Activated T-helper 2 cell treated with anti-CD3 and anti-CD28 coated beads, Interferon-gamma antibody, Interleukin-2, Interleukin-4, amounts not matched to agents 10 μg/mL and 5 μg/mL and 100 μg/mL, durations not matched to agents 14 hours and 24 hours and 36 hours (primary cell): ENCODE measurements at regions not wholly inside any gene's neighbourhood (a gene's known extent, or its start where the extent isn't known, plus 50 kb on each side); places are given as distances from the start of the nearest gene placed in this dataset.

Experiments
- DNase-seq: peaks from one replicate; pipeline ENCODE4 v3.0.0; 2021; ENCODE audit warnings: low spot score
- H3K27ac Mint-ChIP-seq: one replicate; pipeline ENCODE4 v1.8.0; 2021; ENCODE audit warnings: mixed read lengths
- H3K27me3 Mint-ChIP-seq: one replicate; pipeline ENCODE4 v1.8.0; 2021; ENCODE audit warnings: low read depth, mixed read lengths
- H3K36me3 Mint-ChIP-seq: one replicate; pipeline ENCODE4 v1.8.0; 2021; ENCODE audit warnings: low read depth, mixed read lengths
- H3K4me1 Mint-ChIP-seq: one replicate; pipeline ENCODE4 v1.8.0; 2021; ENCODE audit warnings: low read depth, mixed read lengths
- H3K4me3 Mint-ChIP-seq: one replicate; pipeline ENCODE4 v1.8.0; 2021; ENCODE audit warnings: low read depth, mild to moderate bottlenecking, moderate library complexity, mixed read lengths
- H3K9me3 Mint-ChIP-seq: one replicate; pipeline ENCODE4 v1.8.0; 2021; ENCODE audit warnings: mixed read lengths
- intact Hi-C: fragments of 100-400 bp; cut with micrococcal nuclease; formaldehyde crosslinking; loops from one replicate; pipeline ENCODE4 v1.15.1; 2023

- intact Hi-C loops, result no loop called here
- H3K4me1 Mint-ChIP-seq, result no peaks in the 10 kb centered on the region
- H3K9me3 Mint-ChIP-seq, result no peaks in the 10 kb centered on the region
- no peak for DNase-seq
- H3K36me3 Mint-ChIP-seq, result no peaks in the 10 kb centered on the region
- H3K27ac Mint-ChIP-seq, result no peak overlapping the region
- H3K27me3 Mint-ChIP-seq, result no peaks in the 10 kb centered on the region
- no peak overlapping the region for H3K4me3 Mint-ChIP-seq
Measured at GRCh38 chr1:238239343-238239742, 348.6 kb upstream of the ZP4 start.

- Mint-ChIP-seq H3K4me3 (no peak overlapping the region), H3K9me3 (no peaks in the 10 kb centered on the region)
Measured at GRCh38 chr1:238233966-238234365, 343.2 kb upstream of the ZP4 start.

DNA sequence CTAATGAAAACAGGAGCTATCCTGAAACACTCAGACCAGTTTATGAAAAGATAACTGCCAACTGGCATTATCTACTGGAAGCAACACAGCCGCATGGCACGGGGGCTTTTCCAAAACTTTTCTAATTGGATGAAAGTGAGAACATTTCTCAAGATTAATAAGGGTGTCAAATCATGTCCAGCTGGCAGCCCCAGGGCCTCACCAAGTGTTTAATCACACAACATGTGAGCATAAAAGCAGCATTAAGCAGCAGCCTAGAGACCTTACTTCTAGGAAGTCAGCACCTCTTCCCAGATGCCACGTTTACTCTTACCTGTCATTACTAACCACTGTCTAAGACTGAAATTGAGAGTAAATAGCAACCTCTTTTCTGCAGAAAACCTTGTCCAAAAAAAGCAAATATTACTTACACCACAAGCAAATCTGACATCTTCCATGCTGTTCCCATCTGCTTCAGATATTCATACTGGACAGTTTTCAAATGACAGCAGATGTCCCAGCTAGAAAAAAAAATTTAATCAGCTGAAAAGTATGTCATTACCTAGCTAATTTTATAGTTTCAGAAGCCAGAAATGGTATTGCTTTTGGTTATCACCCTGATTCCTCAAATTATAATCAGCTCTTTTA, 341.5 kb upstream of the ZP4 start:
- DNase-seq, result no peak
- Mint-ChIP-seq H3K27ac (no peak overlapping the region), H3K27me3 (no peaks in the 10 kb centered on the region), H3K9me3 (no peaks in the 10 kb centered on the region), H3K4me1 (no peaks in the 10 kb centered on the region), H3K4me3 (no peak overlapping the region), H3K36me3 (no peaks in the 10 kb centered on the region)
- intact Hi-C loops, result no loop called here

More at GRCh38 chr1:238233966-238234365, 343.2 kb upstream of the ZP4 start:
- no peaks in the 10 kb centered on the region for H3K36me3 Mint-ChIP-seq
- DNase-seq, result no peak
- no peaks in the 10 kb centered on the region for H3K4me1 Mint-ChIP-seq
- intact Hi-C loops, result no loop called here
- no peaks in the 10 kb centered on the region for H3K27me3 Mint-ChIP-seq
- H3K27ac Mint-ChIP-seq, result no peak overlapping the region

GRCh38 chr1:238226810-238227209, 336.1 kb upstream of the ZP4 start:
- Mint-ChIP-seq H3K9me3 (peaks cover 4% of the 10 kb centered on the region), H3K36me3 (no peaks in the 10 kb centered on the region), H3K4me3 (no peak overlapping the region), H3K27ac (no peak overlapping the region), H3K4me1 (no peaks in the 10 kb centered on the region), H3K27me3 (no peaks in the 10 kb centered on the region)
- intact Hi-C loops, result no loop called here
- no peak for DNase-seq

DNA sequence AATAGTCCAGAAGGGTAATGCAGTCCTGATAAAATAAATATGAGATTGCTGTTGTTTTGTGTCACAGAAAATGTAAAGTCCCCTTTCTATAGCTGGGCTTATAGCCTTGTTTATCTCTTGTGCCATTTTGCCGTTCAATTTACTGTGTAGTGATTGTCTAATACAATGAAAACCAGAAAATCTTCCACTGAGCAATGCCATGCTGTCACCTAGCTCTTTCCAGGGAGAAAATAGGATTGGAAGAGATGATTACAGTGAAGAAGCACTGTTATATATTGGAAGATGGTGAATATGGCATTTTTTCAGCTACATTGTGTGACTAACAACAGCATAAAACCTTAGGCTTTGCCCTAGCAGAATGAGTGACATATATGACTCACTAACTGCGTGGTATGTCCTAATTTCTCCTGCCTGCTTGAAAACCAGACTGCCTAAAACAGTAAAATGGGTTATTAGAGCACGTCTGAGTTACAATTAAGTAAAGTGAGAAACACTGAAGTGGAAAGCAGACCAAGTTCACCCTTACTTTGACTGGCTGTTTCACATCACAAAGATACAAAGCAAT, 332.4 kb upstream of the ZP4 start:
- Mint-ChIP-seq H3K27ac (no peak overlapping the region), H3K27me3 (no peaks in the 10 kb centered on the region), H3K9me3 (peaks cover 4% of the 10 kb centered on the region), H3K4me1 (no peaks in the 10 kb centered on the region), H3K36me3 (no peaks in the 10 kb centered on the region), H3K4me3 (no peak overlapping the region)
- intact Hi-C loops, result no loop called here
- no peak for DNase-seq

- H3K27me3 Mint-ChIP-seq, result no peaks in the 10 kb centered on the region
- H3K9me3 Mint-ChIP-seq, result peaks cover 3% of the 10 kb centered on the region
- no peak overlapping the region for H3K4me3 Mint-ChIP-seq
- intact Hi-C loops, result no loop called here
- no peak for DNase-seq
- no peaks in the 10 kb centered on the region for H3K36me3 Mint-ChIP-seq
- no peaks in the 10 kb centered on the region for H3K4me1 Mint-ChIP-seq
- H3K27ac Mint-ChIP-seq, result no peak overlapping the region
Measured at GRCh38 chr1:238221738-238222137, 331.0 kb upstream of the ZP4 start.

GRCh38 chr1:238214449-238214848, 323.7 kb upstream of the ZP4 start:
- H3K27me3 Mint-ChIP-seq, result no peaks in the 10 kb centered on the region

GRCh38 chr1:238205045-238205662, 314.4 kb upstream of the ZP4 start:
- intact Hi-C loops, result no loop called here
- Mint-ChIP-seq H3K27me3 (no peaks in the 10 kb centered on the region), H3K9me3 (peaks cover 18% of the 10 kb centered on the region), H3K36me3 (no peaks in the 10 kb centered on the region), H3K4me1 (no peaks in the 10 kb centered on the region), H3K4me3 (no peak overlapping the region), H3K27ac (no peak overlapping the region)
- no peak for DNase-seq

More at GRCh38 chr1:238214449-238214848, 323.7 kb upstream of the ZP4 start:
- H3K9me3 Mint-ChIP-seq, result peaks cover 5% of the 10 kb centered on the region
- intact Hi-C loops, result no loop called here
- H3K4me1 Mint-ChIP-seq, result no peaks in the 10 kb centered on the region
- no peak for DNase-seq
- H3K4me3 Mint-ChIP-seq, result no peak overlapping the region
- H3K36me3 Mint-ChIP-seq, result no peaks in the 10 kb centered on the region
- H3K27ac Mint-ChIP-seq, result no peak overlapping the region

DNA sequence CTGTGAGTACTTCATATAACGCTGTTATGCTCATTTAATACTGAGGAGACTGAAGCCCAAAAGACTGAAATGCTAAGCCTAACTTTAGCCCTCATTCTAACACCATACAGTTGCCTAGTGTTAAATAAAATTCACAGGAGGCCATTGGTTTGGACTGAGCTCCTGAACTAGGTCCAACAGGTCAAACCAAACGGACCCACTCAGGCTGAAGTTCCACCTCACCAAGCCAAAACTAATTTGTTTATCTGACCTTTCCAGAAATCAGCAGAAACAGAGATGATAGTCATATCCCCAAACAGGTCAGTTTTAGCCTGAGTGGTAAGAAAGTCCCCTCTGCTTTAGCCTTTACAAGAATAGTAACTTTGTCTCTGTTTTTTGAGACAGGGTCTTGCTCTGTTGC, 311.3 kb upstream of the ZP4 start:
- no peaks in the 10 kb centered on the region for H3K36me3 Mint-ChIP-seq

DNA sequence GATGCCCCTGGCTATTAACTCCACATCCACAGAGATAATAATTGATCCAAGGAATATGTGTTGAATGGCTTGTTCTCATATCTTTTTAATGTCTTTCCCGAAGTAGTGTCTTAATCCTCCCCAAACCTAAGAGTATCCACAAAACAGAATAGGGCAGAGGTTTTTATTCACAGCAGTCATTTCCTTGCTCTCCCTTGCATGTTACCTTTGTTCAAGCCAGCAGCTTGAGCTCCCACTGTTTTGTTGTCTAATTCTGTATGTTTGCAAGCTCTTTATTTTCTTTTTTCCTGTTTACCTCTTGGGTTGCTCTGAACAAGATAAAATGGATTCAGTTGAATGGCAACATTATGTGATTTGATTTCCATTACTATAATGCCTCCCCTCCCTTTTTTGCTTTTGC, 308.6 kb upstream of the ZP4 start:
- Mint-ChIP-seq H3K4me1 (no peaks in the 10 kb centered on the region), H3K27ac (no peak overlapping the region), H3K9me3 (peaks cover 17% of the 10 kb centered on the region), H3K36me3 (no peaks in the 10 kb centered on the region), H3K4me3 (no peak overlapping the region), H3K27me3 (no peaks in the 10 kb centered on the region)
- no peak for DNase-seq
- intact Hi-C loops, result no loop called here

More for the DNA sequence above, 311.3 kb upstream of the ZP4 start:
- intact Hi-C loops, result no loop called here
- no peak for DNase-seq
- no peaks in the 10 kb centered on the region for H3K27me3 Mint-ChIP-seq
- H3K4me3 Mint-ChIP-seq, result no peak overlapping the region
- no peaks in the 10 kb centered on the region for H3K4me1 Mint-ChIP-seq
- no peak overlapping the region for H3K27ac Mint-ChIP-seq
- H3K9me3 Mint-ChIP-seq, result peaks cover 17% of the 10 kb centered on the region

- Mint-ChIP-seq H3K4me3 (no peak overlapping the region), H3K27ac (no peak overlapping the region), H3K4me1 (no peaks in the 10 kb centered on the region), H3K36me3 (no peaks in the 10 kb centered on the region), H3K27me3 (no peaks in the 10 kb centered on the region), H3K9me3 (peaks cover 12% of the 10 kb centered on the region)
- no peak for DNase-seq
- intact Hi-C loops, result no loop called here
Measured at GRCh38 chr1:238196516-238196915, 305.8 kb upstream of the ZP4 start.

DNA sequence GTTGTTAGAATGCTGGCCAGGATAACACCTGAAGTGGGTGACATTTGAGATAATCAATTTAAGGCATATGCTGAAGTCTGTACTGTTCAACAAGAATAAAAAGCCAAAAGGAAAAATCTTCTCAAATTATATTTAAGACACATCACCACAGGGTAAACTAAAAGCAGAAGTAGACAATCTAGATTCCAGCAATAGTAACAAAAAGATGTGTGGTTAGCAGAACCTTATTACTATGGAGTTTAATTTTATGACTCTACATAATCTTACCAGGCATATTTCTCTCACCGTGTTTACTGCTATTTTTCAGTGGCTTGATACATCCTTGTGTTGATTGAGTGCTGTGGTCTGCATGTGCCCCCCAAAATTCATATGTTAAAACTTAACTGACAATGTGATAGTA, 300.4 kb upstream of the ZP4 start:
- Mint-ChIP-seq H3K4me1 (no peaks in the 10 kb centered on the region), H3K4me3 (no peak overlapping the region), H3K27me3 (no peaks in the 10 kb centered on the region), H3K27ac (no peak overlapping the region), H3K36me3 (no peaks in the 10 kb centered on the region), H3K9me3 (peaks cover 8% of the 10 kb centered on the region)
- intact Hi-C loops, result no loop called here
- no peak for DNase-seq

DNA sequence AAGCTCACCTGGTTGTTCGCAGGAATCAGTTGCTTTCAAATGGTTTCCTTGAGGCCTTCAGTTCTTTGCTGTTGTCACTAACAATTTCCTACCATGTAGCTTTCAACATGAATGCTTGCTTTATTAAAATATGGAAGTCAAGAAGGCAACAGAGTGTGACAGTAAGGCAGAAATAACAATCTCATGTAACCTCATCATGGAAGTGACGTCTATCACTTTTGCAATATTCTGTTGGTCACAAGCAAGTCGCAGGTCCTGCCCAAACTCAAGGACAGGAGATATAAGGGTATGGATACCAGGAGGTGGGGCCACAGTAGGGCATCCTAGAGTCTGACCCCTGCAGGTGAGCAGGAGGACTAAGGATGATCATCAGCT, 296.8 kb upstream of the ZP4 start:
- peaks cover 16% of the 10 kb centered on the region for H3K9me3 Mint-ChIP-seq
- DNase-seq, result no peak
- H3K27me3 Mint-ChIP-seq, result no peaks in the 10 kb centered on the region
- H3K36me3 Mint-ChIP-seq, result no peaks in the 10 kb centered on the region
- H3K4me1 Mint-ChIP-seq, result no peaks in the 10 kb centered on the region
- no peak overlapping the region for H3K4me3 Mint-ChIP-seq
- H3K27ac Mint-ChIP-seq, result no peak overlapping the region
- intact Hi-C loops, result no loop called here
